Uterus (tissue), 2 donors: ENCODE measurements at regions not wholly inside any gene's neighbourhood (a gene's known extent, or its start where the extent isn't known, plus 50 kb on each side); places are given as distances from the start of the nearest gene placed in this dataset.

Experiments
- POLR2A ChIP-seq, 2 donors: fragments of 450-650 bp; IDR thresholded peaks; one replicate each; pipeline ENCODE4 v1.6.1; 2016; ENCODE audit warnings: antibody characterized with exemption in 2 of 2, mild to moderate bottlenecking in 1 of 2, moderate library complexity in 1 of 2
- TF ChIP-seq, protein P1 (sequence below), 4 experiments: fragments of 200-600 bp in 2 of 4; fragments of 450-650 bp in 2 of 4; sonication (generic) in 2 of 4; IDR thresholded peaks; one replicate each; pipeline ENCODE4 v1.5.1; 2016 to 2019; ENCODE audit warnings: antibody characterized with exemption in 4 of 4, mild to moderate bottlenecking in 2 of 4, moderate library complexity in 1 of 4

DNA sequence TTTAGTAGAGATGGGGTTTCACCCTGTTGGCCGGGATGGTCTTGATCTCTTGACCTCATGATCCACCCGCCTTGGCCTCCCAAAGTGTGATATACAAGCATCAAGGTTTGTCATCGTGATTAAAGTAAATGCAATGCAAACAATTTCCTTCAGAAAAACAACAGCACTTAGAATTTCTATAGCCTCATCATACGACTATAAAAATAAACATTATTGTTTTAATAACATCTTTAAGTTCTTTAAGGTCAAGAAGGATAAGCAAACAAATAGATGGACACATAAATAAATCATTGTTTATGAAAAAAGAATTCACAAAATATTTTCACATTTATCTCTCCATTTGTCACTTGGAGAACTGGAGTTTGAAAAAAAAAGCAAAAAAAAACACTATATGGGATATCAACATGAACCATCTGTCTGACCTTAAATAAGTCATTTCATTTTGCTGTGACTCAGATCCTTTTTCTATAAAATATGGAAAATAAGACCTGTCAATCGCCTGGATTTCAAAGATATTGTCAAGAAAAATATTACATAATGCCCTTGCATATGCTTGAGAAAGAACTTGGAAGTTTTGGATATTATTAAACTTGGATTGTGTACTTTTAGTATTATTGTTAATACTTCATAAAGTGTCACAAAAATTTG is 642.0 kb upstream of the KCNMB2 start:
- TF ChIP-seq, protein P1, sequence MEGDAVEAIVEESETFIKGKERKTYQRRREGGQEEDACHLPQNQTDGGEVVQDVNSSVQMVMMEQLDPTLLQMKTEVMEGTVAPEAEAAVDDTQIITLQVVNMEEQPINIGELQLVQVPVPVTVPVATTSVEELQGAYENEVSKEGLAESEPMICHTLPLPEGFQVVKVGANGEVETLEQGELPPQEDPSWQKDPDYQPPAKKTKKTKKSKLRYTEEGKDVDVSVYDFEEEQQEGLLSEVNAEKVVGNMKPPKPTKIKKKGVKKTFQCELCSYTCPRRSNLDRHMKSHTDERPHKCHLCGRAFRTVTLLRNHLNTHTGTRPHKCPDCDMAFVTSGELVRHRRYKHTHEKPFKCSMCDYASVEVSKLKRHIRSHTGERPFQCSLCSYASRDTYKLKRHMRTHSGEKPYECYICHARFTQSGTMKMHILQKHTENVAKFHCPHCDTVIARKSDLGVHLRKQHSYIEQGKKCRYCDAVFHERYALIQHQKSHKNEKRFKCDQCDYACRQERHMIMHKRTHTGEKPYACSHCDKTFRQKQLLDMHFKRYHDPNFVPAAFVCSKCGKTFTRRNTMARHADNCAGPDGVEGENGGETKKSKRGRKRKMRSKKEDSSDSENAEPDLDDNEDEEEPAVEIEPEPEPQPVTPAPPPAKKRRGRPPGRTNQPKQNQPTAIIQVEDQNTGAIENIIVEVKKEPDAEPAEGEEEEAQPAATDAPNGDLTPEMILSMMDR (IDR thresholded peaks at IDR 0.05) = no peak
- no peak for TF ChIP-seq POLR2A (IDR thresholded peaks at IDR 0.05)
